Small intestine (tissue), 7 donors: ENCODE measurements at regions not wholly inside any gene's neighbourhood (a gene's known extent, or its start where the extent isn't known, plus 50 kb on each side); places are given as distances from the start of the nearest gene placed in this dataset.

Experiments used
- DNase-seq, 2 donors: peaks; one replicate each; pipeline versions ENCODE4 v3.0.0 to v3.0.0-alpha.2; 2013
- FAIRE-seq: peaks from 2 replicates; lab custom pipeline; 2012; peaks lifted over from hg19 to GRCh38; lab: Jason Lieb, UNC
- H3K27ac ChIP-seq, 3 donors: one replicate each; pipeline ENCODE4 v1.5.1; 2013; ENCODE audit warnings: low read length in 2 of 3, mild to moderate bottlenecking in 2 of 3, control low read depth in 1 of 3, inconsistent platforms in 1 of 3, low read depth in 1 of 3, moderate library complexity in 1 of 3
- H3K27me3 ChIP-seq, 3 donors: one replicate each; pipeline ENCODE4 v1.6.1; 2013; ENCODE audit warnings: low read length in 3 of 3, inconsistent platforms in 1 of 3; ENCODE audit not compliant: control insufficient read depth in 3 of 3, insufficient read depth in 3 of 3
- H3K36me3 ChIP-seq, 3 donors: one replicate each; pipeline ENCODE4 v1.6.1; 2013; ENCODE audit warnings: low read length in 3 of 3, inconsistent platforms in 1 of 3, low read depth in 1 of 3, mild to moderate bottlenecking in 1 of 3, moderate library complexity in 1 of 3; ENCODE audit not compliant: control insufficient read depth in 3 of 3, insufficient read depth in 2 of 3
- H3K4me1 ChIP-seq, 3 donors: one replicate each; pipeline ENCODE4 v1.6.1; 2013; ENCODE audit warnings: low read length in 2 of 3, inconsistent platforms in 1 of 3, low read depth in 1 of 3, mild to moderate bottlenecking in 1 of 3, moderate library complexity in 1 of 3; ENCODE audit not compliant: control insufficient read depth in 3 of 3, insufficient read depth in 2 of 3
- H3K4me3 ChIP-seq, 3 donors: one replicate each; pipeline ENCODE4 v1.5.1; 2013; ENCODE audit warnings: low read length in 3 of 3, control low read depth in 1 of 3, inconsistent platforms in 1 of 3, low read depth in 1 of 3, mild to moderate bottlenecking in 1 of 3, moderate library complexity in 1 of 3
- H3K9me3 ChIP-seq, 2 donors: one replicate each; pipeline ENCODE4 v1.6.1; 2013; ENCODE audit warnings: low read depth in 1 of 2, low read length in 1 of 2; ENCODE audit not compliant: control insufficient read depth in 2 of 2, insufficient read depth in 1 of 2
- WGBS, 3 donors: extraction: QIAGEN DNeasy Blood & Tissue Kit; methylation state at CpG; one replicate each; pipeline ENCODE4 v1.1.7; 2013; 5-methylcytosine and 5-hydroxymethylcytosine counted together
- donor health status: healthy with polysubstance abuse.
- donor health status: control.
- donor health status: control.
- donor health status: Bipolar disorder and iron deficiency.
- donor health status: healthy.

DNA sequence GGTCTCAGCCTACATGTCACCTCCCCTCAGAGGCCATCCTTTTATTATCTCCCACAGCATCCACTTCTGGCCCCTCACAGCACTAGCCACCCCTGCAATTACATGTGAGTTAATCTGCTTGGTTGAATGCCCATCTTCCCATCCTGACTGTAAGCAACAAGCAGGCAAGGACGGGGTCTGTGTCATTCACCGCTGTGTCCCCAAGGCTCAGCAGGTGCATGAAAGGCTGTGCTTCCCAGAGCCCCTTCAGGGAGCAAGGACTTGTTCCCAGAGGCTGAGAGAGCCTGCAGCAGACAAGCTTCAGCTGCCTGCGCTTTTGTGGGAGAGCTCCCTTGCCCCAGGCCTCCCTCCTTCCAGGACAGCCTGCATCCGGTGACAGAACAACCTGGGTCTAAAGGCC lies 172.7 kb upstream of the GSC start:
- Histone ChIP-seq H3K4me3 (no peak overlapping the region), H3K36me3 (no peaks in the 10 kb centered on the region), H3K4me1 (no peaks in the 10 kb centered on the region), H3K27me3 (no peaks in the 10 kb centered on the region), H3K27ac (no peak overlapping the region), H3K9me3 (peaks cover 0 to under 1% of the 10 kb centered on the region in 2 donors)
- FAIRE-seq (no peak), DNase-seq (no peak)
- WGBS, 3 donors: 80 to 90% (median 84%) methylated on average over 4 of the region's 4 CpGs

DNA sequence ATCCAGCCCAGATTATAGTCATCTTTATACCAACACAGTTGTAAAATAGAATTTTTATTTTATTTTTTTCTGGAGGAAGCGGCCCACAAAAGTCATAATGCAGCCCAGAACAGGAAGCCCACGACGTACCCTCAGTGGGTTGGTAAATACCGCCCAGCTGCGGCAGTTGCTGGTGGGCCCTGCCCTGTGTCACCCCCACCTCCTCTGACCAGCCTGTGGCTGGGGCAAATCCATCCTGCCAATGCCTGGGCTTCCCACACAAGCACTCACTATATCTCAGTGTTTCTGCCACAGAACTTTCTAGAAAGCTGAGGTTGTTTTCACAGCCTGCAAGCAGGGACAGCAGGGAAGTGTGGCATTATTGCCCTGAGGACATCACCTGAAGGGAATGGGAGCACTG lies 171.4 kb upstream of the GSC start:
- Histone ChIP-seq H3K9me3 (no peaks in the 10 kb centered on the region), H3K4me1 (no peaks in the 10 kb centered on the region), H3K4me3 (no peak overlapping the region), H3K27ac (no peak overlapping the region), H3K36me3 (no peaks in the 10 kb centered on the region), H3K27me3 (no peaks in the 10 kb centered on the region)
- FAIRE-seq (no peak), DNase-seq (no peak)
- 88 to 92% (median 91%) methylated on average over 5 of the region's 5 CpGs for WGBS, 3 donors

DNA sequence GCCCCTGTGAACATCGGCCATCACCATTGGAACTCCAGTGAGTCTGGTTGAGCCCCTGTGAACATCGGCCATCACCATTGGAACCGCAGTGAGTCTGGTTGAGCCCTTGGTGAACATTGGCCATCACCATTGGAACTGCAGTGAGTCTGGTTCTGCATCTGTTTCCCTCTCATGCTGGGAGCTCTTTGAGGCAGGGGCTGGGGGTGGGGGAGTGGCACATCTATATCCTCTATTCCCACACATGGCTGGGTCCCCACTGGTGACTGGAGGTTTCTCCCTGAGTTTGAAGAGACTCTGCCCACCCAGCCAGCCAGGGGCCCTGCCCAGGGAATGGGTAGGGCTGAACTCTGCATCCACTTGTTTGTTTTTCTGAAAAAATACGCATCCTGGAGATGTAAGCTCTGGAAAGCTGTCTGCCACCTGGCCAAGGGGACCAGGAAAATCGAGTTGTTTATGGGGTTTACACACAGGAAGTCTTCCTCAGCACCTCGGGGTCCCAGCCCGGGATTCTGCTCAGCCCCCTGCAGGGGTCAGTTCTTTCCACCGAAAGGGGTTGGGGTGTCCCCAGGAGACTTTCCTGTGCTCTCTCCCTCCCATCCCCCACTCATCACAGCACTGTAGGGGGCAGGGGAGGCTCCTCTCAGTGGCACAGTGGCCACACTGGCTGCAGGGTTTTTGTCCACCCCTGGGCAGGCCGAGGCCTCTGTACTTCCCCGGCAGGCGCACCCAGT lies 170.5 kb upstream of the GSC start:
- FAIRE-seq: no peak
- no peaks in the 10 kb centered on the region for H3K4me1 ChIP-seq

DNA sequence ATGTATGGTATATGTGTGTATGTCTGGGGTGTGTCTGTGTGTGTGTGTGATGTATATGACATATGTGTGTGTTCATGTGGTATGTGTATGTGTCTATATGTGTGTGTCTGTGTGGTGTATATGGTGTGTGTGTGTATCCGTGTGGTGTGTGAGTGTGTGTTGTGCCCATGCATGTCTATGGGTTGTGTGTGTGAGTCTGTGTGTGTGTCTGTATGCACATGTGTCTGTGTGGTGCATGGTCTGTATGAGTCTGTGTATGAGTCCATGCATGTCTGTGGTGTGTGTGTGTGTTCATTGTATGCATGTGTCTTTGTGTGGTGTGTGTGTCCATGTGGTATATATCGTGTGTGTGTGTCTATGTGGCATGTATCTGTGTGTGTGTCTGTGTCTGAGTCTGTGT lies 168.1 kb upstream of the GSC start:
- FAIRE-seq: no peak
- WGBS, 3 donors: 90 to 94% (median 92%) methylated on average over 2 of the region's 2 CpGs
- Histone ChIP-seq H3K27me3 (no peaks in the 10 kb centered on the region), H3K36me3 (no peaks in the 10 kb centered on the region), H3K9me3 (no peaks in the 10 kb centered on the region), H3K4me1 (no peaks in the 10 kb centered on the region), H3K4me3 (no peak overlapping the region), H3K27ac (no peak overlapping the region)
- no peak for DNase-seq

More for the DNA sequence above, 170.5 kb upstream of the GSC start:
- no peak for DNase-seq
- Histone ChIP-seq H3K36me3 (no peaks in the 10 kb centered on the region), H3K9me3 (no peaks in the 10 kb centered on the region), H3K4me3 (no peak overlapping the region), H3K27me3 (no peaks in the 10 kb centered on the region), H3K27ac (no peak overlapping the region)
- 81 to 86% (median 85%) methylated on average over 11 of the region's 11 CpGs for WGBS, 3 donors

DNA sequence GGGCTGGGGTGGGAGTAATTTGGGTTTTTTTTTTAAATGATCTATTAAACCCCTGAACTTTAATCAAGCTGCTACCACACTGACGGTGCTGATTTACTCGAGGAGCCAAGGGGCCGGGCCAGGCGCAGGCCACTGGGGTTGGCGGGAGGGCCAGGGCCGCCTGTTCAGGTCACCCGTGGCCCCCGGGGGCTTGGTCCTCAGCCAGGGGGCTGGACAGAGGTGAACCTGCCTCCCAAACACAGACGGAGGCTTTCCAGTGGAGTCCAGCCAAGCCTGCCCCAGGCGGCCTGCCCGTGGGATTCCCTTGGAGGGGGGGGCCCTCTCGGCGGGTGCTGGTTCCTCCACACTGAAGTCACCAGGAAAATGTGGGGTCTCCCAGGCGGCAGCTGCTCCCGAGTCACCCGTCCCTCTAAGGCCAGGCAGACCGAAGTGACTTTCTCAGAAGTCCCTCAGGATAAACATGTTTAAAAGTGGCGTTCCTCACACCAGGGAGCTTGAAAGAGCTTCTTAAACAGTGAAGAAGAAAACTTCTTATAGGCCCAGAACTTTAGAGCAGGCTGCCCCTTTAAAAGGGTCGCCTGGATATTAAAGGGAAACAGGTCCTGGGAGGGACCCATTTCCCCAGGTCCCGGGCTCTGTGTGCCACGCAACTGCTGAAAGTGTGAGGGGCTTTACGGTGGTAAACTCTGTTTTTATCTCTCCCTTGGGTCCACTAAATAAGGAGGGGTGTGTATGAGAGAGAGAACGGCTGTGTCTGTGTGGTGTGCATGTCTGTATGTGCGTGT lies 167.2 kb upstream of the GSC start:
- Histone ChIP-seq H3K4me3 (no peak overlapping the region), H3K36me3 (no peaks in the 10 kb centered on the region), H3K9me3 (no peaks in the 10 kb centered on the region), H3K27ac (peak overlapping the region in 2 of 3 donors; percentile 28 to 29), H3K4me1 (no peaks in the 10 kb centered on the region), H3K27me3 (no peaks in the 10 kb centered on the region)
- DNase-seq (no peak), FAIRE-seq (no peak)
- 55 to 76% (median 63%) methylated on average over 21 to 24 of the region's 24 CpGs for WGBS, 3 donors

DNA sequence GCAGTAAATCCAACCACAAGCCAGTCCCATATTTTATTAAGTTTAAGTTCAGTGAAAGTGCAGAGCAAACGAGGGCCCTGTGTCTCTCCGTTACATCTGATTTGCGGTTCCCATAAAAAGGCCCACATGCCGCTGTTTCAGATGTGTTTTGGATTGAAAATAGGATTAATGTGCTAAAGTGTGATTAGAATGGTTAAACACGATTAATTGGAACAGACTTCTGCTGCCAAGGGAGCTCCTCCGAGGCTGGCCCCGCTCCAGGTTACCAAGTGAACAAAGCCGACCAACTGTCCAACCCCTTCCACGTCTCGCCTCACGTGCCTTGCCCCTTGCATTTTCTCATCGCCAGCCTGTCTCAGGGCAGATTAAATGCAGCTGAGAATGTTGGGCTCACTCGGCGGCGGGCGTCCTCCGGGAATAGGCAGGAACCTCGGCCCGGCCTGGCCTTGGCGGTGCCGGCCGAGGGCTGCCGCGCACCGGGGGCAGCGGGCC lies 166.5 kb upstream of the GSC start:
- Histone ChIP-seq H3K27me3 (no peaks in the 10 kb centered on the region), H3K27ac (peak overlapping the region in 1 of 3 donors; percentile 28), H3K9me3 (no peaks in the 10 kb centered on the region), H3K36me3 (no peaks in the 10 kb centered on the region), H3K4me3 (no peak overlapping the region), H3K4me1 (no peaks in the 10 kb centered on the region)
- FAIRE-seq: no peak
- peak in 1 of 2 donors; percentile 14 for DNase-seq
- 63 to 74% (median 65%) methylated on average over 26 of the region's 26 CpGs for WGBS, 3 donors

DNA sequence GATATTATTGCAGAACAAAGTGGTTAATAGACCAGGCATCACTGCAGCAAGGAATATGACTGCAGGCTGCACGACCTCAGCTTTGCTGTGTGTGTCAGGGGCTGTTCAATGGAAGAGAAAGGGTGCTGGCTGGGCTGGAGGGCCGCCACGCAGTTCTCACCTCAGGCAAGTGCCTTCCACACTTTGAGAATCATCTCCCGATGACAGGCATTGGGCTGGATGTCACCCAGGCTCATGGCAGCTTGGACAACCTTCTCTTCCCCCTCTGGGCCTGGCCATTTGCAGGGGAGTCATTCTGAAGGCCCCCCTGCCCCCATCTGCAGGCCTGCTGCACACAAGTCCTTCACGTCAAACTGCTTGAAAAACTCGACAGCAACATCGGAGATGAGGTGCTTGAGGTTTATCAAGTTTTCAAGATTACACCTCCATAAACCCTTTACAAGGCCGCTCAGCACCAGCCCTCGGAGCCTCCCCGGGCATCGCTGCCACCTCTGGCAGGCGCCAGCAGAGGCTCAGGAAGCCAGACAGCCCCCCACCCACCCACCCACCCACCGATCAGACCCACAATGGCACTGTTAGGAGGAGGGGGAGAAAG lies 165.9 kb upstream of the GSC start:
- H3K4me1 ChIP-seq: no peaks in the 10 kb centered on the region
- no peak overlapping the region for H3K27ac ChIP-seq
- H3K9me3 ChIP-seq: no peaks in the 10 kb centered on the region
- no peak overlapping the region for H3K4me3 ChIP-seq
- no peaks in the 10 kb centered on the region for H3K27me3 ChIP-seq
- FAIRE-seq (no peak), DNase-seq (no peak)
- no peaks in the 10 kb centered on the region for H3K36me3 ChIP-seq
- 40 to 69% (median 63%) methylated on average over 13 of the region's 13 CpGs for WGBS, 3 donors

DNA sequence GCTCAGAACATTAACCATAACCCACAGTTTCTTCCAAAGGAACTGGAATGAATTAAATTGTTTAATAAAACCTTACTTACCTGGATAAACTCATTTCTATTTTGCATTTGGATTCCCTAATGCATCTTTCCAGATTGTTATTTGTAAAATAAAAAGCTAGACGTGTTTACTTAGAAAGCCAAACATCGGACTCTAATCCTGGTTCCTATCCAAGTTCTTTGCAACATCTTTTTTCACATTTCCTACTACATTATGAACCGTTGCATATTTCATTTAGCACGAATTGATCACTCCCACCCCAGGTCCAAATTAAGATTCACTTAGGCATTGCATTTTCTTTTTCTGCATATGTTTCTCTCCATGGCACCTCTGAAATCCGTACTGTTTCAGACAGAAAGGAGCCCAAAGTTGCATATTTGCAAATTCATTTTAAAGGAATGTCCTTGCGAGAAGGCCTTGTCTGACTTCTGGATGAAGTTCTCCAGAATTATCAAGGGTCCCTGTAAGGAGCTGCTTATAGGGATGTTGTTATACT lies 164.4 kb upstream of the GSC start:
- H3K36me3 ChIP-seq: no peaks in the 10 kb centered on the region
- no peaks in the 10 kb centered on the region for H3K9me3 ChIP-seq
- no peak overlapping the region for H3K27ac ChIP-seq
- H3K4me3 ChIP-seq: no peak overlapping the region
- no peaks in the 10 kb centered on the region for H3K4me1 ChIP-seq
- DNase-seq (no peak), FAIRE-seq (no peak)
- 60 to 71% (median 64%) methylated on average over 6 of the region's 6 CpGs for WGBS, 3 donors
- no peaks in the 10 kb centered on the region for H3K27me3 ChIP-seq
